ENCODE measurements at regions not wholly inside any gene's neighbourhood (a gene's known extent, or its start where the extent isn't known, plus 50 kb on each side); places are given as distances from the start of the nearest gene placed in this dataset.
"Not testable (repeated sequence)": the region's sequence is repeated elsewhere in the genome, so short reads cannot be mapped to it uniquely, and the experiment has no call there.

DNA sequence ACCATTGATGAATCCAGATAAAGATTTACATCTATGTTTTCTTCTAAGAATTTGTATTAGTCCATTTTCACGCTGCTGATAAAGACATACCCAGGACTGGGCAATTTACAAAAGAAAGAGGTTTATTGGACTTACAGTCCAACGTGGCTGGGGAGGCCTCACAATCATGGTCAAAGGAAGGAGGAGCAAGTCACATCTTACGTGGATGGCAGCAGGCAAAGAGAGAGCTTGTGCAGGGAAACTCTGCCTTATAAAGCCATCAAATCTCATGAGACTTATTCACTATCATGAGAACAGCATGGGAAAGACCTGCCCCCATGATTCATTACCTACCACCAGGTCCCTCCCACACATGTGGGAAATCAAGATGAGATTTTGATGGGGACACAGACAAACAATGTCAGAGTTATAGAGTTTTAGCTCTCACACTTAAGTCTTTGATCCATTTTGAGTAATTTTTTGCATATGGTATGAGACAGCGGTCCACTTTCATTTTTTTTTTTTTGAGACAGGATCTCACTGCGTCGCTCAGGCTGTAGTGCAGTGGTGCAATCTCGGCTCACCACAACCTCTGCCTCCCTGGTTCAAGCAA lies 53.5 kb upstream of the JADE2 start:
- DNase-seq, result not testable (repeated sequence)

DNA sequence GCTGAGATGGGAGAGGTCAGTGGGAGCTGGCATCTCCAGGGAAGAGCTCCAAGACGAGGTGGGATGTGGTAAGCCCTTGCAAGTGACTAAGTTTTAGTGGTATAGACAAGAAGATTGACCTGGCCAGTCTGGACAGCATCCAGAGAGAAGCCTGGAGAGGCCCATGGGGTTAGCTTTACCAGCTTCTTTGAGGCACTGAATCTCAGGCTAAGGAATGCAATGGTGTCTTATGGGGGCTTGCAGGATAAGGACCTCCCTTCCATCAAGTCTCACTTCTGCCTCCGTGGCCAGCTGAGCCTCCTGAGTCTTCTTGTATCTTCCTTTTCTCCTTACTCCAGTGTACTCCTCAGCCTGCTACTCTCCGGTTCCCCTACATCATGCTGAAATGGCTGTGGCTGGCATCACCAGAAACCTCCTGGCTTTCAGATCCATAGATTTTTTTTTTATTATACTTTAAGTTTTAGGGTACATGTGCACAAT lies 56.5 kb upstream of the JADE2 start:
- DNase-seq, result no peak

DNA sequence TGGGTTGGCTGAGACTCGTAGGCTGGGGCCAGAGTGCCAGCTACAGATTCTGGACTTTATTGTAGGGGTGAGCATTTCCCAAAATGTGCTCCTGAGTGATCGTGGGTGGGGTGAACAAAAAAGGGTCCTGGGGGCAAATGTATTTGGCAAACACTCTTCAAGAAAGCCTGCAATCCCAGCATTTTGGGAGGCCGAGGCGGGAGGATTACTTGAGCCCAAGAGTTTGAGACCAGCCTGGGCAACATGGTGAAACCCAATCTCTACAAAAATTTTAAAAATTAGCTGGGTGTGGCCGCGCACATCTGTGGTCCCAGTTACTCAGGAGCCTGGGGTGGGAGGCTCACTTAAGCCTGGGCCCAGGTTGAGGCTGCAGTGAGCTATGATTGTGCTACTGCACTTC lies 55.5 kb upstream of the CDKN2AIPNL start:
- no peak for DNase-seq

DNA sequence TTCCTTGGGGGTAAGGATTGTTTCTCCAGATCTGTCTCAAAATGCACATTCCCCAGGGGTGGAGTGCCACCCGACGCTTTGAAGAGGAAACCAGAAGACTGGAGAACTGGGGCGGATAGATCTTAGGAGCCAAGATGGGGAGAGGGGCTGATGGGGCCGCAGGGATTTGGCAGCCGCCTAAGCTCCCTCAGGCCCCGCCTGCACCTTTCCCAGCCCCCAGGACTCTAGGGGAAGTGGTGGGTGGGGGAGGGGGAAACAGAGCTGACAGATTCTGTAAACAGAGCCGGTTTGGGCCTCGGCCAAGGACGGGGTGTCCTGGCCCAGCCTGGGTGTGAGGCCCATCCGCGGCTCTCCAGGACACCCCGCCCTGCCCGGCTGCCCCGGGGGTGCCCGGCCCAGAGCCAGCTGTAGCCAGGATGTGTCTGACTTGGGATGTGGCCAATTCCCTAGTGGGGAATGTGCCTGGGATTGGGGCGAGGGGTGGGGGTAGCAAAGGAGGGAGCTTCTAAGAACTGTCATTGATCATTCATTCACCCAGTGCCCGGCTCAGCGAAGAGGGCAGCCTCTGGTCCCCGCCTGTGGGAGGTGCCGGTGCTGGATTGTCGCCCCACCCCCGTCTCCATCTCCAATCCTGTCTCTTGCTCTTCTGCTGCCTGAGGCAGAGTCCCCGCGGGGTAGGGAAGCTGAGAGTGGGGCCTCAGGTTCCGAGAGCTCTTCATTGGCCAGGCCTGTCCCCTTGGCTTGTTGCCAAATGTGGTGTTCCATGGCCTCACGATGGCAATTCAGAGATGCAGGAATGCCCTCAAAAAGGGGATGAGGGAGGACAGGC lies 54.8 kb upstream of the CDKN2AIPNL start:
- peak; percentile 39 for DNase-seq

DNA sequence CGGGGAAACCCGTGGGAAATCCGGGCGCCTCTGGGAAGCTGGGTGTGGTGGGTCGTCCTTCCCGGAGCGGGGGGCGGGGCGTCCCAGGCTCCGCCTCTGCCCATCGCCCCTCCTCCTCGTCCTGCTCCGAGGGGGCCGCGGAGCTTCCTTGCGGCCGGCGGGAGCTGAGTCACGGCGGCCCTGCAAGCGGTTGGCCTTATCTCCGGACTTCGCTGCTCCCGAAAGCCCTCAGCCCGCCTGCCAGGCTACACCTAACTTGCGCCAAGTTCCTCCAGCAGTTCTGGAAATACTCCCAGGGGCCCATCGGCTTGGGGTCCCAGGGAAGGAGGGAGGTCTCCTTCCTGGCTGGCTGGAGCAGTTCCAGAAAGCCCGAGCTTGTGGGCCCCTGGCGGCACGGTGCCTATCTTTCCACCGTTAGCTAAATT lies 54.1 kb upstream of the CDKN2AIPNL start:
- no peak for DNase-seq

DNA sequence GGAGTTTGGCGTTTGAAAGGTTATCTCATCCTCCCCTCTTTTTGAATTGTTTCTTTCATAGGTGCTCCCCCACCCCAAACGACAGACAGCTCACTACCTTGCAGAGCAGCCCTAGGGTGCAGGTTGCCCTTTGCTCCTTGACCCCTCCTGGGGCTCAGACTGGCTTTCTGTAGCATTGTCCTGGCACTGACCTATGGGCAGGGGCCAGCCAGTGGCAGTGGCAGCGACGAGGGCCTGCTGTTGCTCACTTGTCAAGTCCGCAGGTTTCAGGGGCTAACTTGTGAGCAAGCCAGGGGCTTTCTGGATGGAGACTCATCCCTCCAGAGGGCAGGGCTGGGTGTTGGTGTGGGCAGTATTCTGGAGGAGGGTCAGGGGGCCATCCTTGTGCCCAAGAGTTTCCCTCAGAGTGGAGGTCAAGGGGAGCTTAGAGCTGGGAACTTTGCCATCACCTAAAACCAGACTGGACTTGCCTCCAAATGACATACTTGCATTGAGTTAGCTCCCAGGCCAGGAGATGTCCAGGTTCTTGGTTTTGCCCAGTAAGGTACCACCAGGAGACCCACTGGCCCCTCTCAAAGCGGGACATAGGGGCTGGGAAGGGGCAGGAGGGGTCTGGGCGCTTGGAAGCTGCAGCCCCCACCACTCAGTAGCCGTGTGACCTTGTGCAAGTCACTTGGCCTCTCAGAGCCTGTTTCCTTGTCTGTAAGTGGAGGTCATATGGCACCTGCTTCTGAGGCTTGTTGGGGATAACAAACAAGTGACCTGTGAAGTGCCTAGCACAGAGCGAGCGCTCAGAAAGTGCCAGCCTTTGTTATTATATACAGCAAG lies 53.5 kb upstream of the CDKN2AIPNL start:
- DNase-seq, result no peak

DNA sequence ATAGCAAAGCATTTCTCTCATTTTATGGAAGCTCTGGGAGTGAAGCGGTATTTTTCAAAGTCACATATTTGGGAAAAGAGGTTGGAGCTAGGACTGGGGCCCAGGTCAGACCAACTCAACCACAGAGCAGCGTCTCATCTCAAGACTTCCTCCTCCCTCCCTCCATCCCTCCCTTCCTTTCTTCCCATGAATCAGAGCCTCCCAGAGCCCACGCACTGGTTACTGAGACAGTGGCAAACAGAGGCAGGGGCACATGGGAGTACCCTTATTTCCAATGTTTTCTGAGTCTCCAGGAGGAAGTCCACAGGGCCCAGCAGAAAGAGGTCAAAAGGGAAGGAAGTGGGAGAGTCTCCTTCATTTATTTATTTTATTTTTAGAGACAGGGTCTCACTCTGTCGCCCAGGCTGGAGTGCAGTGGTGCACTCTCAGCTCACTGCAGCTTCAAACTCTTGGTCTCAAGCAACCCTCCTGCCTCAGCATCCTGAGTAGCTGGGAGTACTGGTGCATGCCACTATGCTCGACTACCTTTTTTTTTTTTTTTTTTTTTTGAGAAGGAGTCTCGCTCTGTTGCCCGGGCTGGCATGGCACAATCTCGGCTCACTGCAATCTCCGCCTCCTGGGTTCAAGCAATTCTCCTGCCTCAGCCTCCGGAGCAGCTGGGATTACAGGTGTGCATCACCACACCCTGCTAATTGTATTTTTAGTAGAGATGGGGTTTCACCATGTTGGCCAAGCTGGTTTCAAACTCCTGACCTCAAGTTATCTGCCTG lies 52.5 kb upstream of the CDKN2AIPNL start:
- DNase-seq, result no peak

DNA sequence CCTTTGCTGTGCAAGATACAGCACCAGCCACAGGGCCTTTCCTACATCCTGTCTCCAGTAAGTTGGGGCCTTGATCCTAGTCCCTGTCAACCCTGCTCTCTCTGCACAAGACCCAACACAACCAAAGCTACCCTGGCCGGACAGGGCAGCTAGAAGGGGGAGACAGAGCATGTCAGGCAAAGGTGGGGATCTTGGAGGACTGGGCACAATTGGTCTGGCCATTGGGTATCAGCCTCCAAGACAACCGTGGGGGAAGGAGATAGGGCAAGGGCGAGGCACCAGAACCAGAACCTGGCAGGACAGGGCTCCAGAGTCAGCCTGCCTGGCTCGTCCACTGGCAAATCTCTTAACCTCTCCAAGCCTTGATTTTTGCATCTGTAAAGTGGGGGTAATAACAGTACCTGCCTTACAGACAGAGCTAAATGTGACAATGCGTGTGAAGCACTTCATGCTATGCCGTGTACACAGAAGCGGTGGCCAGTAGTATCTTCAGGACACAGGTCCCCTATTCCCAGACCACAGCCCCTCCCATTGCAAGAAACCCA lies 51.6 kb upstream of the CDKN2AIPNL start:
- DNase-seq, result no peak

DNA sequence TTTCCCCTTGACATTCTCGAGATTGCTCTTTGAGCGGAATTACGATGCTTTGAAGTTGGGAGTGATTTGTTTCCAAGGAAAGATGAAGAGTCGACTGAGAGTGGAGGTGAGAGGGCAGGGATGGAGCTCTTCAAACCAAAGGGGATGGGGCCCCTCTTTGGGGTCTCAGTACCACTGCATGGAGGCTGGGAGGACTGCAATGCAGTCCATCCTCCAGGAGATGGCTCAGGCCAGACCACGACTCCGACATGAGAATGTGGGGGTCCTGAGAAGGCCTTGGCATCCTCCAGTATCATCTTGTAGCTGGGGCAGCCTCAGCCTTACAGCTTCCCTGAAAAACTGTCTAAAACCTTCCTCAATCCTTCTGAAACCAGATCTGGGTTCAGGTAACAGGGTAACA lies 51.1 kb upstream of the CDKN2AIPNL start:
- DNase-seq, result no peak

DNA sequence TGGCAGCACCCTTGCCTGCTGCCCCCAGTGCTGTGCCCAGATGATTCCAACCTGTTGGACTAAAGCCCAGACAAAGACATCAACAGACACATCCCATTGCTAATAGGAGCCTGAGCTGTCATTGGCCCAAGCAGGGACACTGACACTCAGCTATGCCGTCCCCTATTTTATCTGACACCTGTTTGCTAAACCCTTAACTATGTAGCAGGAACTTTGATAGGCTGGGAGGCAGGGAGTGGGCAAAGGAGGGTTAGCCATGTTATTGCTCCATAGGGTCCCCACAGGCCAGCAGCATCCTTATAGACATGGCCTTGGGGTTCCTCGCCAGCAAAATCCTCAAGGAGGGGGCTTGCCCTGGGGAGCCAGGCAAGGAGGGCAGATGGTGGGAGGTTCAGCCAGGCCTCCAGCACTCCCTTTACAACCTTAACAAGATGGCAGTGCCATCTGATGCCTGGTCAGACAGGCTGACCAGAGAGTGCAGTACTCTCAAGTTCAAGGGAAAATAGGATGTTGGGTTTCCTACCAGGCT lies 50.4 kb upstream of the CDKN2AIPNL start:
- DNase-seq, result no peak

Data from NCI-H1436 treated with DMSO at 0.1 percent for 48 hours (cell line).